Astrocyte (in vitro differentiated cells and primary cell): ENCODE measurements at regions not wholly inside any gene's neighbourhood (a gene's known extent, or its start where the extent isn't known, plus 50 kb on each side); places are given as distances from the start of the nearest gene placed in this dataset.

Source experiments
- DNase-seq: peaks from one replicate; pipeline ENCODE4 v3.0.0-alpha.2; 2010; ENCODE audit warnings: low read depth
- FAIRE-seq: peaks from 2 replicates; lab custom pipeline; 2011; peaks lifted over from hg19 to GRCh38; lab: Jason Lieb, UNC
- H2AFZ ChIP-seq: 2 replicates; pipeline ENCODE4 v1.6.0; 2012; ENCODE audit warnings: low read depth, low read length, inconsistent platforms
- H3K27ac ChIP-seq: 2 replicates; pipeline ENCODE4 v1.5.1; 2011; ENCODE audit warnings: low read depth, low read length, inconsistent platforms
- H3K27me3 ChIP-seq: 2 replicates; pipeline ENCODE4 v1.6.0; 2011; ENCODE audit warnings: low read length, inconsistent platforms; ENCODE audit not compliant: insufficient read depth
- H3K36me3 ChIP-seq: 2 replicates; pipeline ENCODE4 v1.5.1; 2011; ENCODE audit warnings: low read length, inconsistent platforms; ENCODE audit not compliant: insufficient read depth
- H3K4me1 ChIP-seq: 2 replicates; pipeline ENCODE4 v1.5.1; 2011; ENCODE audit warnings: low read length, inconsistent platforms; ENCODE audit not compliant: insufficient read depth
- H3K4me2 ChIP-seq: 2 replicates; pipeline ENCODE4 v1.6.0; 2012; ENCODE audit warnings: low read length, inconsistent platforms
- H3K4me3 ChIP-seq: 2 replicates; pipeline ENCODE4 v1.5.1; 2011; ENCODE audit warnings: low read depth, mild to moderate bottlenecking, low read length, inconsistent platforms; ENCODE audit not compliant: insufficient read depth
- H3K79me2 ChIP-seq: 2 replicates; pipeline ENCODE4 v1.6.0; 2012; ENCODE audit warnings: mild to moderate bottlenecking, low read length, inconsistent platforms; ENCODE audit not compliant: insufficient read depth
- H3K9ac ChIP-seq: 2 replicates; pipeline ENCODE4 v1.6.0; 2012; ENCODE audit warnings: mild to moderate bottlenecking, low read length, inconsistent platforms
- H3K9me3 ChIP-seq: 2 replicates; pipeline ENCODE4 v1.5.1; 2012; ENCODE audit warnings: low read depth, mild to moderate bottlenecking, low read length, inconsistent platforms; ENCODE audit not compliant: insufficient read depth
- H4K20me1 ChIP-seq: 2 replicates; pipeline ENCODE4 v1.6.0; 2012; ENCODE audit warnings: low read length, inconsistent platforms; ENCODE audit not compliant: insufficient read depth
- H3K27ac Mint-ChIP-seq: one replicate; pipeline ENCODE4 v1.8.0; 2021; ENCODE audit warnings: mild to moderate bottlenecking, mixed read lengths; ENCODE audit not compliant: unreplicated experiment
- H3K27me3 Mint-ChIP-seq: one replicate; pipeline ENCODE4 v1.8.0; 2021; ENCODE audit warnings: low read depth, mixed read lengths; ENCODE audit not compliant: unreplicated experiment
- H3K36me3 Mint-ChIP-seq: one replicate; pipeline ENCODE4 v1.8.0; 2021; ENCODE audit warnings: low read depth, mixed read lengths; ENCODE audit not compliant: unreplicated experiment
- H3K4me1 Mint-ChIP-seq: one replicate; pipeline ENCODE4 v1.8.0; 2021; ENCODE audit warnings: low read depth, mixed read lengths; ENCODE audit not compliant: unreplicated experiment
- H3K4me3 Mint-ChIP-seq: one replicate; pipeline ENCODE4 v1.8.0; 2021; ENCODE audit warnings: mild to moderate bottlenecking, moderate library complexity, mixed read lengths; ENCODE audit not compliant: unreplicated experiment
- H3K9me3 Mint-ChIP-seq: one replicate; pipeline ENCODE4 v1.8.0; 2021; ENCODE audit warnings: mild to moderate bottlenecking, mixed read lengths; ENCODE audit not compliant: unreplicated experiment
- CTCF ChIP-seq: IDR thresholded peaks from 2 replicates; pipeline ENCODE4 v1.5.1; 2011; ENCODE audit warnings: low read depth, mild to moderate bottlenecking, inconsistent platforms, low read length, moderate library complexity; ENCODE audit not compliant: insufficient read depth
- EZH2 ChIP-seq: IDR thresholded peaks from 2 replicates; pipeline ENCODE4 v1.6.1; 2012; ENCODE audit warnings: mild to moderate bottlenecking, low read length, inconsistent platforms; ENCODE audit not compliant: insufficient read depth

GRCh38 chr3:13161021-13161759 is 88.0 kb upstream of the IQSEC1 start:
- no peaks in the 10 kb centered on the region for H3K9me3 ChIP-seq
- DNase-seq, result no peak
- H3K9ac ChIP-seq, result no peak overlapping the region
- no peak overlapping the region for H2AFZ ChIP-seq
- TF ChIP-seq CTCF (no peak), EZH2 (no peak)
- H3K27ac ChIP-seq, result no peak overlapping the region
- no peaks in the 10 kb centered on the region for H3K4me1 ChIP-seq
- Mint-ChIP-seq H3K27me3 (peaks cover 21% of the 10 kb centered on the region), H3K27ac (no peak overlapping the region), H3K4me3 (no peak overlapping the region), H3K36me3 (peaks cover 11% of the 10 kb centered on the region), H3K4me1 (peaks cover 10% of the 10 kb centered on the region), H3K9me3 (peaks cover 13% of the 10 kb centered on the region)
- no peaks in the 10 kb centered on the region for H3K27me3 ChIP-seq
- H3K79me2 ChIP-seq, result no peaks in the 10 kb centered on the region
- no peaks in the 10 kb centered on the region for H4K20me1 ChIP-seq
- no peak overlapping the region for H3K4me2 ChIP-seq
- FAIRE-seq, result no peak
- H3K36me3 ChIP-seq, result no peaks in the 10 kb centered on the region
- H3K4me3 ChIP-seq, result no peak overlapping the region

- Histone ChIP-seq H3K36me3 (no peaks in the 10 kb centered on the region), H3K27ac (no peak overlapping the region), H3K4me2 (no peak overlapping the region), H3K9ac (no peak overlapping the region), H4K20me1 (no peaks in the 10 kb centered on the region), H2AFZ (no peak overlapping the region), H3K4me1 (no peaks in the 10 kb centered on the region), H3K27me3 (no peaks in the 10 kb centered on the region), H3K9me3 (no peaks in the 10 kb centered on the region), H3K79me2 (no peaks in the 10 kb centered on the region), H3K4me3 (no peak overlapping the region)
- no peak for TF ChIP-seq CTCF
- TF ChIP-seq EZH2, result no peak
- Mint-ChIP-seq H3K36me3 (peaks cover 11% of the 10 kb centered on the region), H3K4me3 (no peak overlapping the region), H3K27me3 (peaks cover 18% of the 10 kb centered on the region), H3K4me1 (peaks cover 10% of the 10 kb centered on the region), H3K27ac (no peak overlapping the region), H3K9me3 (peaks cover 15% of the 10 kb centered on the region)
- FAIRE-seq (no peak), DNase-seq (no peak)
Measured at GRCh38 chr3:13160619-13161018, 87.4 kb upstream of the IQSEC1 start.

- H3K27me3 Mint-ChIP-seq, result peaks cover 12% of the 10 kb centered on the region
- peaks cover 20% of the 10 kb centered on the region for H3K9me3 Mint-ChIP-seq
- TF ChIP-seq CTCF (no peak), EZH2 (no peak)
- Histone ChIP-seq H3K79me2 (no peaks in the 10 kb centered on the region), H3K4me2 (no peak overlapping the region), H3K27ac (no peak overlapping the region), H3K9ac (no peak overlapping the region), H3K9me3 (no peaks in the 10 kb centered on the region), H3K36me3 (no peaks in the 10 kb centered on the region), H4K20me1 (no peaks in the 10 kb centered on the region), H3K4me3 (no peak overlapping the region), H3K4me1 (no peaks in the 10 kb centered on the region), H3K27me3 (no peaks in the 10 kb centered on the region), H2AFZ (no peak overlapping the region)
- FAIRE-seq, result no peak
- H3K27ac Mint-ChIP-seq, result no peak overlapping the region
- H3K36me3 Mint-ChIP-seq, result peaks cover 11% of the 10 kb centered on the region
- H3K4me3 Mint-ChIP-seq, result no peak overlapping the region
- H3K4me1 Mint-ChIP-seq, result peaks cover 10% of the 10 kb centered on the region
- no peak for DNase-seq
Measured at GRCh38 chr3:13159890-13160289, 86.7 kb upstream of the IQSEC1 start.
